ENCODE measurements at regions not wholly inside any gene's neighbourhood (a gene's known extent, or its start where the extent isn't known, plus 50 kb on each side); places are given as distances from the start of the nearest gene placed in this dataset.

GRCh38 chr5:138661991-138662434 is 86.8 kb upstream of the HSPA9 start:
- no peak for TF ChIP-seq CTCF (IDR thresholded peaks at IDR 0.05; ENCODE audit: insufficient read depth, low read depth, low read length)
- TF ChIP-seq EZH2 (IDR thresholded peaks at IDR 0.05; ENCODE audit: insufficient read depth, low read length): no peak
